ENCODE measurements at regions not wholly inside any gene's neighbourhood (a gene's known extent, or its start where the extent isn't known, plus 50 kb on each side); places are given as distances from the start of the nearest gene placed in this dataset.

- no peaks in the 10 kb centered on the region for H3K9me3 ChIP-seq
- intact Hi-C loops (cut with DNase I) = no loop called here
- H3K4me3 ChIP-seq = no peak overlapping the region
- H3K4me1 ChIP-seq = no peaks in the 10 kb centered on the region
- H3K36me3 ChIP-seq = no peaks in the 10 kb centered on the region
- no peak for DNase-seq
- TF ChIP-seq CTCF (IDR thresholded peaks at IDR 0.05) = no peak
- no peak for TF ChIP-seq POLR2A (IDR thresholded peaks at IDR 0.05)
- WGBS (ENCODE audit: insufficient coverage, low coverage, low lambda C conversion rate, missing lambda C conversion rate) = 81% methylated on average over 4 of the region's 9 CpGs
- H3K27ac ChIP-seq = no peak overlapping the region
- ATAC-seq = no peak
- no peaks in the 10 kb centered on the region for H3K27me3 ChIP-seq
These were observed 247.2 kb downstream of the CTTN start for GRCh38 chr11:70645537-70645936.

- H3K27ac ChIP-seq = no peak overlapping the region
- no peaks in the 10 kb centered on the region for H3K4me1 ChIP-seq
- H3K27me3 ChIP-seq = no peaks in the 10 kb centered on the region
- TF ChIP-seq CTCF (IDR thresholded peaks at IDR 0.05) = no peak
- TF ChIP-seq POLR2A (IDR thresholded peaks at IDR 0.05) = no peak
- intact Hi-C loops (cut with DNase I) = no loop called here
- DNase-seq (no peak), ATAC-seq (no peak)
- WGBS (ENCODE audit: insufficient coverage, low coverage, low lambda C conversion rate, missing lambda C conversion rate) = 85% methylated on average over 6 of the region's 6 CpGs
- no peaks in the 10 kb centered on the region for H3K36me3 ChIP-seq
- H3K4me3 ChIP-seq = no peak overlapping the region
- no peaks in the 10 kb centered on the region for H3K9me3 ChIP-seq
These were observed 248.1 kb downstream of the CTTN start for GRCh38 chr11:70646272-70647049.

GRCh38 chr11:70647188-70648166 is 249.1 kb downstream of the CTTN start:
- DNase-seq = no peak
- intact Hi-C loops (cut with DNase I) = no loop called here
- WGBS (ENCODE audit: insufficient coverage, low coverage, low lambda C conversion rate, missing lambda C conversion rate) = 59% methylated on average over 19 of the region's 21 CpGs

More at GRCh38 chr11:70647188-70648166, 249.1 kb downstream of the CTTN start:
- Histone ChIP-seq H3K4me1 (no peaks in the 10 kb centered on the region), H3K9me3 (no peaks in the 10 kb centered on the region), H3K27me3 (no peaks in the 10 kb centered on the region), H3K4me3 (no peak overlapping the region), H3K36me3 (no peaks in the 10 kb centered on the region), H3K27ac (no peak overlapping the region)
- TF ChIP-seq POLR2A (IDR thresholded peaks at IDR 0.05) (no peak), CTCF (IDR thresholded peaks at IDR 0.05) (no peak)
- ATAC-seq = no peak
